ENCODE measurements at regions not wholly inside any gene's neighbourhood (a gene's known extent, or its start where the extent isn't known, plus 50 kb on each side); places are given as distances from the start of the nearest gene placed in this dataset.
"Not testable (repeated sequence)": the region's sequence is repeated elsewhere in the genome, so short reads cannot be mapped to it uniquely, and the experiment has no call there.

DNA sequence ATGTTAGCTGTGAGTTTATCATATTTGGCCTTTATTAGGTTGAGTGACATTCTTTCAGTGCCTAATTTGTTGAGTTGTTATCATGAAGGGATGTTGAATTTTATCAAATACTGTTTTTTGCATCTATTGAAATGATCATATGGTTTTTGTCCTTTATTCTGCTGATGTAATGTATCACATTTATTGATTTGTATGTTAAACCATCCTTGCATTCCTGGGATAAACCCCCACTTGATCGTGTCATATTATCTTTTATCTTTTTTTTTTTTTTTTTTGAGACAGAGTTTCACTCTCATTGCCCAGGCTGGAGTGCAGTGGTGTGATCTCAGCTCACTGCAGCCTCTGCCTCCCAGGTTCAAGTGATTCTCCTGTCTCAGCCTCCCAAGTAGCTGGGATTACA lies 51.9 kb upstream of the MFGE8 start:
- DNase-seq (ENCODE audit: low read depth), result not testable (repeated sequence)

DNA sequence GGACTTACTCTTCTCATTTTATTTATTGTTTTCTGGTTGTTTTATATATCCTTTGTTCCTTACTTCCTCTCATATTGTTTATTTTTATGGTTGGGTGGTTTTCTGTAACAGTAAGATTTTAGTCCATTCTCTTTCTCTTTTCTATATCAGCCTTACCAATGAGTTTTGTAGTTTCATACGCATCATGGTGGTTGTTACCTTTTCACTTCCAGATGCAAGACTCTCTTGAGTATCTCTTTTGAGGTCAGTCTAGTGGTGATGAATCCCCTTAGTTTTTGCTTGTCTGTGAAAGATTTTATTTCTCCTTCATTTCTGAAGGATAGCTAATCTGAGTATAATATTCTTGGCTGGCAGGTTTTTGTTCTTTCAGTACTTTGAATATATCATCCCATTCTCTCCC lies 57.1 kb upstream of the MFGE8 start:
- DNase-seq (ENCODE audit: low read depth), result no peak
- H3K4me3 ChIP-seq (ENCODE audit: low read length), result no peak overlapping the region
- TF ChIP-seq, protein P1, sequence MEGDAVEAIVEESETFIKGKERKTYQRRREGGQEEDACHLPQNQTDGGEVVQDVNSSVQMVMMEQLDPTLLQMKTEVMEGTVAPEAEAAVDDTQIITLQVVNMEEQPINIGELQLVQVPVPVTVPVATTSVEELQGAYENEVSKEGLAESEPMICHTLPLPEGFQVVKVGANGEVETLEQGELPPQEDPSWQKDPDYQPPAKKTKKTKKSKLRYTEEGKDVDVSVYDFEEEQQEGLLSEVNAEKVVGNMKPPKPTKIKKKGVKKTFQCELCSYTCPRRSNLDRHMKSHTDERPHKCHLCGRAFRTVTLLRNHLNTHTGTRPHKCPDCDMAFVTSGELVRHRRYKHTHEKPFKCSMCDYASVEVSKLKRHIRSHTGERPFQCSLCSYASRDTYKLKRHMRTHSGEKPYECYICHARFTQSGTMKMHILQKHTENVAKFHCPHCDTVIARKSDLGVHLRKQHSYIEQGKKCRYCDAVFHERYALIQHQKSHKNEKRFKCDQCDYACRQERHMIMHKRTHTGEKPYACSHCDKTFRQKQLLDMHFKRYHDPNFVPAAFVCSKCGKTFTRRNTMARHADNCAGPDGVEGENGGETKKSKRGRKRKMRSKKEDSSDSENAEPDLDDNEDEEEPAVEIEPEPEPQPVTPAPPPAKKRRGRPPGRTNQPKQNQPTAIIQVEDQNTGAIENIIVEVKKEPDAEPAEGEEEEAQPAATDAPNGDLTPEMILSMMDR (IDR thresholded peaks at IDR 0.05; ENCODE audit: insufficient read depth, low read depth, low read length, missing control alignments), result no peak

More for the DNA sequence above, 51.9 kb upstream of the MFGE8 start:
- not testable (repeated sequence) for H3K4me3 ChIP-seq (ENCODE audit: low read length)

DNA sequence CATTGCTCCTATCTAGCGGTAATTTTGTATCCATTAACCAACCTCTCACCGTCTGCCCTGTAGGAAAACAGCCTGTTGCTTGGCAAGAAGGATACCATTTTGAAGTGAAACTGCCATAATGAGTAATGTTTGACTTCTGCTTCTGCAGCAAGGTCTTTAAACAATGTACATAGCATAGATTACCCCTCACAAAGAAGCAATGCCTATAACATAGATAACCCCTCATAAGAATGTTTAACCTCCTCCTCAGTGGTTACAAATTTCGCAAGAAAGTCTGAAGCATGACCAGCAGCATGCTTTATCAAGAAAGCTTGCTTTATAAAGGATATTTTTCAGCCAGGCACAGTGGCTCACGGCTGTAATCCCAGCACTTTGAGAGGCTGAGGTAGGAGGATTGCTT lies 61.2 kb upstream of the MFGE8 start:
- TF ChIP-seq, protein P1 (IDR thresholded peaks at IDR 0.05; ENCODE audit: insufficient read depth, low read depth, low read length, missing control alignments), result no peak
- DNase-seq (ENCODE audit: low read depth), result no peak
- H3K4me3 ChIP-seq (ENCODE audit: low read length), result no peak overlapping the region

DNA sequence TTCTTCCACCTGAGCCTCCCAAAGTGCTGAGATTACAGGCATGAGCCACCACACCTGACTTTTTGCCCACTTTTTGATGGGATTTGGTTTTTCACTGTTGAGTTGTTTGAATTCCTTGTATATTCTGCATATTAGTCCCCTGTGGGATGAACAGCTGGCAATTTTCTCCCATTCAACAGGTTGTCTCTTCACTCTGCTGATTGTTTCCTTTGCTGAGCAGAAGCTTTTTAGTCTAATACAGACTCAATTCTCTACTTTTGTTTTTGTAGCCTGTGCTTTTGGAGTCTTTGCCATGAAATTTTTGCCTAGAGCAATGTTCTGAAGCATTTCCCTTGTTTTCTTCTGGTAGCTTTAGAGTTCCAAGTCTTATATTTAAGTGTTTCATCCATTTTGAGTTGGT lies 62.7 kb upstream of the MFGE8 start:
- no peak overlapping the region for H3K4me3 ChIP-seq (ENCODE audit: low read length)
- TF ChIP-seq, protein P1 (IDR thresholded peaks at IDR 0.05; ENCODE audit: insufficient read depth, low read depth, low read length, missing control alignments), result no peak
- DNase-seq (ENCODE audit: low read depth), result no peak

DNA sequence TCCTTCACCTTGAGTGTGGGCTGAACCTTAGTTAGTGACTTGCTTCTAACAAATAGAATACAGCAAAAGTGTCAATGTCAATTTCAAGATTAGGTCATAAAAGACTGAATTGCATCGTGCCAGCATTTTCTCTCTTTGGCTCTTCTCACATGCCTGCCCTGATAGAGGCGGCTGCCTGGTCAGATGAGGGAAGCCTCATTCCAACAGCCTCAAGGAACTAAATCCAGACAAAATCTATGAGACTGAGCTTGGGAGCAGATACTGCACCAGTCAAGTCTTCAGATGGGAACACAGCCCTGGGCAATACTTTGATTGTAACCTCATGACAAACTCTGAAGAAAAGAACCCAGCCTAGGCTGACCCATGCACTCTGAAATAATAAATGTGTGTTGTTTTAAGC lies 63.5 kb upstream of the MFGE8 start:
- no peak for DNase-seq (ENCODE audit: low read depth)
- H3K4me3 ChIP-seq (ENCODE audit: low read length), result no peak overlapping the region
- TF ChIP-seq, protein P1 (IDR thresholded peaks at IDR 0.05; ENCODE audit: insufficient read depth, low read depth, low read length, missing control alignments), result no peak

DNA sequence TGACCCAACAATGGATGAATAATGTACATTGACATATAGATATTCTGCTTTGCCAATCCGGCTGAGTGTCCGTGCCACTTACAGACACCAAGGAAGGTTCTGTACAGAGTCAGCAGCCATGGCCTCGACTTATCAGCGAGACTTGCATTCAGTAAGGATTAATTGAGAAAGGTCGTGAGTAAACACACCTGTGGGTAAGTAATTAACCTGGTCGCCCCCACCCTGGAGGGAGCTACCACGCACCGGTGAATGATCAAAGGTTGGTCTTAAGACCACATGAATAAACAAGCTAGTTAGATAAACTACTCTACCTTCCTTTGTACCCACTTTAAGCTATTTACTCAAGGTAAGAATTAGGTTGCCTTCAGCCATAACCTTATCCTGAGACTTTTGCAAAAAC lies 66.5 kb upstream of the MFGE8 start:
- H3K4me3 ChIP-seq (ENCODE audit: low read length), result no peak overlapping the region
- TF ChIP-seq, protein P1 (IDR thresholded peaks at IDR 0.05; ENCODE audit: insufficient read depth, low read depth, low read length, missing control alignments), result no peak
- no peak for DNase-seq (ENCODE audit: low read depth)

DNA sequence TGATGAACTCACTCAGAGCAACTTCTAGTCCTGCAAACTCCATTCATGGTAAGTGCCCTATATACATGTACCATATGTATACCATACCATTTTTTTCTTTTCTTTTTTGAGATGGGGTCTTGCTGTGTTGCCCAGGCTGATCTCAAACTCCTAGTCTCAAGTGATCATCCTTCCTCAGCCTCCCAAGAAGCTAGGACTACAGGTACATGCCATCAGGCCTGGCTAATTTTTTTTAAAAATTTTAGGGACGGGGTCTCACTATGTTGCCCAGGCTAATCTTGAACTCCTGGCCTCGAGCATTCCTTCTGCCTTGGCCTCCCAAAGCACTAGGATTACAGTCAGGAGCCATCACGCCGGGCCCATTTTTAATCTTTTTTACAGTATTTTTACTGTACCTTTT lies 67.3 kb upstream of the MFGE8 start:
- TF ChIP-seq, protein P1 (IDR thresholded peaks at IDR 0.05; ENCODE audit: insufficient read depth, low read depth, low read length, missing control alignments), result no peak
- H3K4me3 ChIP-seq (ENCODE audit: low read length), result no peak overlapping the region
- no peak for DNase-seq (ENCODE audit: low read depth)

All from epithelial cell of esophagus (primary cell).